ENCODE measurements at regions not wholly inside any gene's neighbourhood (a gene's known extent, or its start where the extent isn't known, plus 50 kb on each side); places are given as distances from the start of the nearest gene placed in this dataset.

DNA sequence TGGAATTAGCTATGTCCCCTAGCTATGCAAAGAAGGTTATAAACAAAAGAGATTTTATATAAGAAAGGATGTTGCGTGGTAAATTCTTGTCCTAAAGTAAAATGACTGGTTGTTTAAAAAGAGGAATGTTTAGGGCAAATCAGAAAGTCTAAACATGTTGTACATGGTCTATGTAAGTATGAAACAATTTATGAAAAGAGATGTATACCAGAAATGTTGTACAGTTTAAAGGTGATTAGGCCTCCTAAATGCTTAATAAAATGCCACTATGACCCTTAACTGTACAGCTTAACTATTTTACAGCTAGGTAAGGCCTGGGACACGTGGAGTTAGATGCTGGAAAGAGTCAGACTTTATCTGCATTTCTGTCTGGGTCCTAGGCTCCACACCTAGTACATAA, 775.9 kb upstream of the KLHL1 start:
- H3K4me1 ChIP-seq = no peaks in the 10 kb centered on the region
- TF ChIP-seq, protein P1, sequence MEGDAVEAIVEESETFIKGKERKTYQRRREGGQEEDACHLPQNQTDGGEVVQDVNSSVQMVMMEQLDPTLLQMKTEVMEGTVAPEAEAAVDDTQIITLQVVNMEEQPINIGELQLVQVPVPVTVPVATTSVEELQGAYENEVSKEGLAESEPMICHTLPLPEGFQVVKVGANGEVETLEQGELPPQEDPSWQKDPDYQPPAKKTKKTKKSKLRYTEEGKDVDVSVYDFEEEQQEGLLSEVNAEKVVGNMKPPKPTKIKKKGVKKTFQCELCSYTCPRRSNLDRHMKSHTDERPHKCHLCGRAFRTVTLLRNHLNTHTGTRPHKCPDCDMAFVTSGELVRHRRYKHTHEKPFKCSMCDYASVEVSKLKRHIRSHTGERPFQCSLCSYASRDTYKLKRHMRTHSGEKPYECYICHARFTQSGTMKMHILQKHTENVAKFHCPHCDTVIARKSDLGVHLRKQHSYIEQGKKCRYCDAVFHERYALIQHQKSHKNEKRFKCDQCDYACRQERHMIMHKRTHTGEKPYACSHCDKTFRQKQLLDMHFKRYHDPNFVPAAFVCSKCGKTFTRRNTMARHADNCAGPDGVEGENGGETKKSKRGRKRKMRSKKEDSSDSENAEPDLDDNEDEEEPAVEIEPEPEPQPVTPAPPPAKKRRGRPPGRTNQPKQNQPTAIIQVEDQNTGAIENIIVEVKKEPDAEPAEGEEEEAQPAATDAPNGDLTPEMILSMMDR (IDR thresholded peaks at IDR 0.05) = no peak
- no peak overlapping the region for H3K4me3 ChIP-seq
- DNase-seq (no peak), ATAC-seq (no peak)
- no peaks in the 10 kb centered on the region for H3K36me3 ChIP-seq
- no peaks in the 10 kb centered on the region for H3K9me3 ChIP-seq
- H3K27me3 ChIP-seq = no peaks in the 10 kb centered on the region
- intact Hi-C loops (cut with DNase I) = no loop called here
- no peak overlapping the region for H3K27ac ChIP-seq

DNA sequence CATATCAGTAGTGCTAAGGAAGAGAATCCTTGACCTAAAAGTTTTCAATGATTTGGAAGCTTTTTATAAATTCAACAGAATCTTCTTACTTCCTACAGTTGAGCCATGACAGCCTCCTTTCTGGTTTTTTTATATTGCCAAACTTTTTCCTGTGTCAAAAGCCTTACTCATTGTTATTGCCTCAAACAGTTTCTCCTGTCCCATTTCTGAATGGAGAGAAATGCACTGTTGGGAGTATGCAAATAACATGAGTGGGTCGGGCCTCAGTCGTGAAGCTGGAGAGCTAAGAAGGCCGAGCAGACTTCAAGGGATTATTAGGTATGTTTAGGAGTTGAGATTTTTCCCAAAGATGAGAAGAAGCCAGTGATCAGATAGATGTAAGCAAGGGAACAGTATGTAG, 766.4 kb upstream of the KLHL1 start:
- DNase-seq = no peak
- intact Hi-C loops (cut with DNase I) = no loop called here
- TF ChIP-seq, protein P1 (IDR thresholded peaks at IDR 0.05) = no peak

DNA sequence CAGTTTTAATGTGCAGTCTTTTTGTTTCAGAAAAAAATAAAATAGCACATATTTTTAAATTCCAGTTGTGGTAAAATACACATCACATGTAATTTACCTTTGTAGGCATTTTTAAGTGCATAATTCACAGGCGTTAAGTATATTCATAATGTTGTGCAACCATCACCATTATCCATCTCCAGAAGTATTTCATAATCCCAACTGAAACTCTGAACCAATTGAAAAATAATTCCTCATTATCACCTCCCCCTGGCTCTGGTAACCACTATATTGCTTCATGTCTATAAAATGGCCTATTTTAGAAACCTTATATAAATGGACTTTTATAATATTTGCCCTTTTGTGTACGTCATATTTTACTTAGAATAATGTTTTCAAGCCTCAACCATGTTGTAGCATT, 756.5 kb upstream of the KLHL1 start:
- TF ChIP-seq, protein P1 (IDR thresholded peaks at IDR 0.05) = no peak
- Histone ChIP-seq H3K36me3 (no peaks in the 10 kb centered on the region), H3K27ac (no peak overlapping the region), H3K4me3 (no peak overlapping the region), H3K27me3 (no peaks in the 10 kb centered on the region), H3K4me1 (no peaks in the 10 kb centered on the region), H3K9me3 (no peaks in the 10 kb centered on the region)
- ATAC-seq = no peak
- DNase-seq = no peak
- intact Hi-C loops (cut with DNase I) = no loop called here

More for the DNA sequence above, 766.4 kb upstream of the KLHL1 start:
- Histone ChIP-seq H3K27ac (no peak overlapping the region), H3K4me1 (no peaks in the 10 kb centered on the region), H3K4me3 (no peak overlapping the region), H3K9me3 (no peaks in the 10 kb centered on the region), H3K36me3 (no peaks in the 10 kb centered on the region), H3K27me3 (no peaks in the 10 kb centered on the region)
- no peak for ATAC-seq

- Histone ChIP-seq H3K4me1 (no peaks in the 10 kb centered on the region), H3K36me3 (no peaks in the 10 kb centered on the region), H3K4me3 (no peak overlapping the region), H3K9me3 (no peaks in the 10 kb centered on the region), H3K27me3 (no peaks in the 10 kb centered on the region), H3K27ac (no peak overlapping the region)
- TF ChIP-seq, protein P1 (IDR thresholded peaks at IDR 0.05) = no peak
- no peak for ATAC-seq
- DNase-seq = no peak
- intact Hi-C loops (cut with DNase I) = no loop called here
Observed at GRCh38 chr13:70856711-70857110, 748.5 kb upstream of the KLHL1 start.

DNA sequence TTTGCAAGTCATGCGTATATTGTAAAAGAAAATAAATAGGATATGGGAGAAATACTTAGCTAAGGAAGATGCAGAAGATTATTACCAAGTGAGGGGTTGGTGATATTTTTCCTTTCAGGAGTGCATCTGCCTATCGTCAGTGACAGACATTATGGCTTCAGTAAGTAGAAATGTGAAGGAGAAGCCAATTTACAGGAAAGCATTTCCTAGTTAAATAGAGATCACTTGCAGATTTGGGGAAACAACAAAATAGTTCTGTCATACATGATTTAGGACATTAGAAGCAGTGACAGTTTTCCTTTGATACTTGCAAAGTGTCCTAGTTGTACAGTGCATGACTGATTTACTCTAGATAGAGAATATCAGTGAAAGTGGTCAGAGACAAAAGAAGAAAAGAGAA, 747.8 kb upstream of the KLHL1 start:
- Histone ChIP-seq H3K4me1 (no peaks in the 10 kb centered on the region), H3K4me3 (no peak overlapping the region), H3K9me3 (no peaks in the 10 kb centered on the region), H3K27ac (no peak overlapping the region), H3K36me3 (no peaks in the 10 kb centered on the region), H3K27me3 (no peaks in the 10 kb centered on the region)
- DNase-seq (no peak), ATAC-seq (no peak)
- TF ChIP-seq, protein P1 (IDR thresholded peaks at IDR 0.05) = no peak
- intact Hi-C loops (cut with DNase I) = no loop called here

GRCh38 chr13:70849222-70849621, 741.0 kb upstream of the KLHL1 start:
- H3K4me1 ChIP-seq = no peaks in the 10 kb centered on the region
- ATAC-seq = no peak
- H3K4me3 ChIP-seq = no peak overlapping the region
- H3K27ac ChIP-seq = no peak overlapping the region
- DNase-seq = no peak
- intact Hi-C loops (cut with DNase I) = no loop called here
- H3K9me3 ChIP-seq = no peaks in the 10 kb centered on the region
- no peaks in the 10 kb centered on the region for H3K36me3 ChIP-seq
- TF ChIP-seq, protein P1 (IDR thresholded peaks at IDR 0.05) = no peak
- no peaks in the 10 kb centered on the region for H3K27me3 ChIP-seq

Data from upper lobe of right lung (tissue), 1 donor.